ENCODE measurements at regions not wholly inside any gene's neighbourhood (a gene's known extent, or its start where the extent isn't known, plus 50 kb on each side); places are given as distances from the start of the nearest gene placed in this dataset.

- H3K36me3 ChIP-seq, result no peaks in the 10 kb centered on the region
- H3K27ac ChIP-seq, result no peak overlapping the region
- intact Hi-C loops (cut with DNase I; ENCODE audit: low total_unique reads), result no loop called here
- H3K4me3 ChIP-seq, result no peak overlapping the region
- H3K27me3 ChIP-seq (replicated peaks in 1 of 7), result no peaks in the 10 kb centered on the region
- WGBS, 5 donors, result 88 to 95% (median 93%) methylated on average over 4 of the region's 4 CpGs
- no peak for DNase-seq
- no peaks in the 10 kb centered on the region for H3K4me1 ChIP-seq
- no peaks in the 10 kb centered on the region for H3K9me3 ChIP-seq
- no peak for TF ChIP-seq POLR2AphosphoS5 (IDR thresholded peaks at IDR 0.05)
- TF ChIP-seq POLR2A (IDR thresholded peaks at IDR 0.05), result no peak
- no peak for TF ChIP-seq CTCF (IDR thresholded peaks at IDR 0.05 in 8 of 11, conservative IDR thresholded peaks at IDR 0.05 in 3 of 11)
Measured at GRCh38 chr7:19304086-19304485, 158.9 kb upstream of the FERD3L start.

DNA sequence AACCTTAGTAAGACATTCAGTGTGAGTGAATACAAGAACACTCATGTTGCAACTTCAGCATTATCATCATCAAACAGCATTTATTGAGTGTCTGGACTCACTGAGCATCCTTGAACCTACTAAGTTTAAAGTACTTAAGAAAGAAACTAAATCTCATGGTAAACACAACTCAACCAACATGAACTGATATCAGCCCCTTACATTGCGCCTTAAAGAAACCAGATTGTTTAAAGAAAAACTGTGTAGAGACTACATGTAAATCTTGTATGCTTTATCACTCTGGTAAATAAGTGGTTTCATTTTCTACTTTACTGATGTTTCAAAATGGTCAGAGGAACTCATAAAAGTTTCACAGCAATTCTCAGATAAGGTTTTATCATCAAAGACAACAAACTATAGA lies 157.5 kb upstream of the FERD3L start:
- DNase-seq, result no peak
- H3K27ac ChIP-seq, result no peak overlapping the region
- H3K4me3 ChIP-seq, result no peak overlapping the region
- no peaks in the 10 kb centered on the region for H3K4me1 ChIP-seq
- 87 to 97% (median 89%) methylated on average over 1 of the region's 1 CpG for WGBS, 5 donors
- intact Hi-C loops (cut with DNase I; ENCODE audit: low total_unique reads), result no loop called here
- no peak for TF ChIP-seq POLR2AphosphoS5 (IDR thresholded peaks at IDR 0.05)
- no peak for TF ChIP-seq CTCF (IDR thresholded peaks at IDR 0.05 in 8 of 11, conservative IDR thresholded peaks at IDR 0.05 in 3 of 11)
- TF ChIP-seq POLR2A (IDR thresholded peaks at IDR 0.05), result no peak
- H3K36me3 ChIP-seq, result no peaks in the 10 kb centered on the region
- H3K9me3 ChIP-seq, result no peaks in the 10 kb centered on the region
- no peaks in the 10 kb centered on the region for H3K27me3 ChIP-seq (replicated peaks in 1 of 7)

GRCh38 chr7:19296617-19297016 lies 151.4 kb upstream of the FERD3L start:
- H3K36me3 ChIP-seq, result no peaks in the 10 kb centered on the region
- H3K4me3 ChIP-seq, result no peak overlapping the region
- TF ChIP-seq POLR2A (IDR thresholded peaks at IDR 0.05) (no peak), POLR2AphosphoS5 (IDR thresholded peaks at IDR 0.05) (no peak), CTCF (IDR thresholded peaks at IDR 0.05 in 8 of 11, conservative IDR thresholded peaks at IDR 0.05 in 3 of 11) (no peak)
- H3K9me3 ChIP-seq, result no peaks in the 10 kb centered on the region
- no peaks in the 10 kb centered on the region for H3K4me1 ChIP-seq
- H3K27me3 ChIP-seq (replicated peaks in 1 of 7), result no peaks in the 10 kb centered on the region
- WGBS, 5 donors, result 74 to 89% (median 80%) methylated on average over 2 of the region's 2 CpGs
- intact Hi-C loops (cut with DNase I; ENCODE audit: low total_unique reads), result no loop called here
- DNase-seq, result no peak
- no peak overlapping the region for H3K27ac ChIP-seq

DNA sequence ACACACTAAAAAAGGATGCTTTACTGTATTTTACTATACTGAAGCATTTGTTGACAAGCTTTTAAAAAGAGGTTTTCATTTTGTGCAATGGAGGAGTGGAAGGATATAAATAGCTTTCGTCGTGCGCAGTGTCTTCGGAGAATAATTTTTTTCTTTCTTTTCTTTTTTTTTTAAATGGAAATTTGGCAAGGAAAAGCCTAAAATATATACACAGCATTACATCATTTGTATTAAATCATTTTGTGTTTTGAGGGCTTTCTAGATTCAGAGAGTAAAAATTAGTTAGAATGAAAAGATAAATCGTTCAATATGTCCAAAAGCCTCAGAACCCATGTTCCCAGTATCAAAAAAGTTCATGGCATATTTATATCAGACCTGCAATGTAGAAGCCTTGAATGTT lies 150.2 kb upstream of the FERD3L start:
- no peak overlapping the region for H3K4me3 ChIP-seq
- no peak for DNase-seq
- 76 to 87% (median 79%) methylated on average over 5 of the region's 5 CpGs for WGBS, 5 donors

More for the DNA sequence above, 150.2 kb upstream of the FERD3L start:
- Histone ChIP-seq H3K9me3 (no peaks in the 10 kb centered on the region), H3K27ac (no peak overlapping the region), H3K27me3 (replicated peaks in 1 of 7) (no peaks in the 10 kb centered on the region), H3K36me3 (no peaks in the 10 kb centered on the region), H3K4me1 (no peaks in the 10 kb centered on the region)
- TF ChIP-seq POLR2A (IDR thresholded peaks at IDR 0.05) (no peak), POLR2AphosphoS5 (IDR thresholded peaks at IDR 0.05) (no peak), CTCF (IDR thresholded peaks at IDR 0.05 in 8 of 11, conservative IDR thresholded peaks at IDR 0.05 in 3 of 11) (no peak)
- intact Hi-C loops (cut with DNase I; ENCODE audit: low total_unique reads), result no loop called here
